Esophagus squamous epithelium (tissue), 5 donors: ENCODE measurements at regions not wholly inside any gene's neighbourhood (a gene's known extent, or its start where the extent isn't known, plus 50 kb on each side); places are given as distances from the start of the nearest gene placed in this dataset.
A peak's percentile ranks its signal among the peaks of the same experiment; 100 is the strongest.
"Not testable (repeated sequence)": the region's sequence is repeated elsewhere in the genome, so short reads cannot be mapped to it uniquely, and the experiment has no call there.

Source experiments
- DNase-seq: peaks from one replicate; lab custom pipeline; 2025; lab: John Stamatoyannopoulos, UW
- H3K27ac ChIP-seq, 4 donors: fragments of 200-600 bp; sonication (generic); one replicate each; pipeline ENCODE4 v1.5.1; 2016 to 2019; ENCODE audit warnings: mild to moderate bottlenecking in 1 of 4
- H3K27me3 ChIP-seq, 4 donors: fragments of 200-600 bp; sonication (generic); 1 replicate in 3 of 4; 2 replicates in 1 of 4; pipeline versions ENCODE4 v1.5.1 to v1.6.0; 2017 to 2021; ENCODE audit warnings: antibody characterized with exemption in 1 of 4
- H3K36me3 ChIP-seq, 3 donors: fragments of 200-600 bp; sonication (generic); one replicate each; pipeline ENCODE4 v1.5.1; 2016 to 2019
- H3K4me1 ChIP-seq, 3 donors: fragments of 200-600 bp; sonication (generic); one replicate each; pipeline ENCODE4 v1.5.1; 2017 to 2019
- H3K4me3 ChIP-seq, 4 donors: fragments of 200-600 bp; sonication (generic); 1 replicate in 3 of 4; 2 replicates in 1 of 4; pipeline ENCODE4 v1.5.1; 2016 to 2019; ENCODE audit warnings: mild to moderate bottlenecking in 2 of 4, moderate library complexity in 1 of 4
- H3K9me3 ChIP-seq, 3 donors: fragments of 200-600 bp; sonication (generic); one replicate each; pipeline ENCODE4 v1.5.1; 2016 to 2019
- POLR2A ChIP-seq, 4 donors: fragments of 450-650 bp; IDR thresholded peaks; one replicate each; pipeline ENCODE4 v1.6.1; 2017; ENCODE audit warnings: antibody characterized with exemption in 4 of 4, mild to moderate bottlenecking in 4 of 4, moderate library complexity in 3 of 4
- WGBS, 2 donors: methylation state at CpG; one replicate each; pipeline ENCODE4 v1.1.5; 2018; 5-methylcytosine and 5-hydroxymethylcytosine counted together
- intact Hi-C: fragments of 100-400 bp; cut with DNase I; formaldehyde crosslinking; loops from one replicate; pipeline ENCODE4 v1.15.0; 2022
- TF ChIP-seq, protein P1 (sequence below), 6 experiments: fragments of 450-650 bp in 4 of 6; fragments of 200-600 bp in 2 of 6; sonication (generic) in 2 of 6; IDR thresholded peaks; one replicate each; pipeline ENCODE4 v1.5.1; 2016 to 2019; ENCODE audit warnings: antibody characterized with exemption in 6 of 6, mild to moderate bottlenecking in 4 of 6, moderate library complexity in 4 of 6
- donor health status: DM: yes; HTN: yes; CAD: no.

GRCh38 chr16:65700596-65700995 is 578.7 kb upstream of the CDH11 start:
- Histone ChIP-seq H3K36me3 (no peaks in the 10 kb centered on the region), H3K4me1 (no peaks in the 10 kb centered on the region), H3K27ac (no peak overlapping the region), H3K4me3 (no peak overlapping the region), H3K9me3 (no peaks in the 10 kb centered on the region), H3K27me3 (no peaks in the 10 kb centered on the region)
- DNase-seq, result no peak
- intact Hi-C loops, result no loop called here
- WGBS, 2 donors, result 74 to 75% methylated on average over 2 of the region's 2 CpGs
- TF ChIP-seq, protein P1, sequence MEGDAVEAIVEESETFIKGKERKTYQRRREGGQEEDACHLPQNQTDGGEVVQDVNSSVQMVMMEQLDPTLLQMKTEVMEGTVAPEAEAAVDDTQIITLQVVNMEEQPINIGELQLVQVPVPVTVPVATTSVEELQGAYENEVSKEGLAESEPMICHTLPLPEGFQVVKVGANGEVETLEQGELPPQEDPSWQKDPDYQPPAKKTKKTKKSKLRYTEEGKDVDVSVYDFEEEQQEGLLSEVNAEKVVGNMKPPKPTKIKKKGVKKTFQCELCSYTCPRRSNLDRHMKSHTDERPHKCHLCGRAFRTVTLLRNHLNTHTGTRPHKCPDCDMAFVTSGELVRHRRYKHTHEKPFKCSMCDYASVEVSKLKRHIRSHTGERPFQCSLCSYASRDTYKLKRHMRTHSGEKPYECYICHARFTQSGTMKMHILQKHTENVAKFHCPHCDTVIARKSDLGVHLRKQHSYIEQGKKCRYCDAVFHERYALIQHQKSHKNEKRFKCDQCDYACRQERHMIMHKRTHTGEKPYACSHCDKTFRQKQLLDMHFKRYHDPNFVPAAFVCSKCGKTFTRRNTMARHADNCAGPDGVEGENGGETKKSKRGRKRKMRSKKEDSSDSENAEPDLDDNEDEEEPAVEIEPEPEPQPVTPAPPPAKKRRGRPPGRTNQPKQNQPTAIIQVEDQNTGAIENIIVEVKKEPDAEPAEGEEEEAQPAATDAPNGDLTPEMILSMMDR (IDR thresholded peaks at IDR 0.05), result no peak
- TF ChIP-seq POLR2A (IDR thresholded peaks at IDR 0.05), result no peak

DNA sequence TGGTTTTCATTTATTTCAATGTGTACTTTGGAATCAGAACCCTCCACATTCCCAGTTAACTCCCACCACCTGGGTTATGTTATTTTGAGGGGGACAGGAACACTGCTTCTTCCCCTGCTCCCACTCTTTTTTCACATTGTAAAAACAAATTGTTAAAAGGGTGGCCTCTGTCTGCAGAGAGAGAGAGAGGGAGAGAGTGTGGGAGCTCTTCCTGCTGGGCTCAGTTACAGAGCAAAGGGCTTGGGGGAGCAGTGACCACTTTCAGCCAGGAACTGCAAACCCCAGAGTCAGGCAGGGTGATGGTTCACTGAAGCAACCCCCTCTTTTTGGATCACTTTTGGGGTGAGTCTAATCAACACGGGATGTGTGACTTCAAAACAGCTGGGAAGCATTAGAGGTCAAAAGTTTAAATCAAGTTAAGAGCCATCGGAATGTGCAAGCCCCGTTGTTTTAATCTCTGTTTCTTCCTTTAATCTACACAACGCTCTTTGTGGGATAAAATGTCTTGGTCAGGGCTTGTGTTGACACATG is 577.0 kb upstream of the CDH11 start:
- Histone ChIP-seq H3K36me3 (no peaks in the 10 kb centered on the region), H3K9me3 (no peaks in the 10 kb centered on the region), H3K27ac (peak overlapping the region in 1 of 4 donors; percentile 0), H3K27me3 (no peaks in the 10 kb centered on the region), H3K4me3 (no peak overlapping the region), H3K4me1 (no peaks in the 10 kb centered on the region)
- no peak for DNase-seq
- TF ChIP-seq, protein P1 (IDR thresholded peaks at IDR 0.05), result no peak
- TF ChIP-seq POLR2A (IDR thresholded peaks at IDR 0.05), result no peak
- 23 to 36% methylated on average over 4 of the region's 4 CpGs for whole genome bisulfite sequencing, 2 donors
- intact Hi-C loops, result no loop called here

GRCh38 chr16:65697521-65697920 is 575.7 kb upstream of the CDH11 start:
- H3K4me3 ChIP-seq, result no peak overlapping the region
- TF ChIP-seq POLR2A (IDR thresholded peaks at IDR 0.05), result no peak
- TF ChIP-seq, protein P1 (IDR thresholded peaks at IDR 0.05), result no peak
- intact Hi-C loops, result no loop called here
- no peak for DNase-seq
- H3K27ac ChIP-seq, result no peak overlapping the region
- no peaks in the 10 kb centered on the region for H3K36me3 ChIP-seq
- H3K9me3 ChIP-seq, result no peaks in the 10 kb centered on the region
- 76 to 82% methylated on average over 4 to 5 of the region's 5 CpGs for WGBS, 2 donors
- no peaks in the 10 kb centered on the region for H3K4me1 ChIP-seq
- no peaks in the 10 kb centered on the region for H3K27me3 ChIP-seq

DNA sequence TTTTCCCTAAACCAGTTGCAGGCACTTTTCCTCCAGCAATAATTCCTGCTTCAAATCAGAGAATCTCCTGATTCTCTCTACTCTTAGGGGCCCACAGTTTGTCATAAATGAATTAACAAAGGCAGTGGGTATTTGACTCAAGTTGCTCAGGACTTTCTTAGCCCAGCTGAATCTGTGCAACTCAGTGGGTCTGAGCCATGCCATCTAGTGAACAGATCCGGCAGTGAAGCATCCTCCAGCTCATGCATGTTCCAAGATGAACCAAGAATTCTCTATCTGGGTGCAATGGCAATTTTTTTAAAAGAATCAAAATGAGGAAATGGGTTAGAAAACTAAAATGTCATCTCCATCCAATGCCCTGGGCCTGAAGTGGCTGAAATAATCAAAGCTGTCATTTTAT is 575.2 kb upstream of the CDH11 start:
- no peak overlapping the region for H3K27ac ChIP-seq
- no peak overlapping the region for H3K4me3 ChIP-seq
- no peak for DNase-seq
- intact Hi-C loops, result no loop called here
- no peaks in the 10 kb centered on the region for H3K9me3 ChIP-seq
- no peaks in the 10 kb centered on the region for H3K4me1 ChIP-seq
- no peaks in the 10 kb centered on the region for H3K36me3 ChIP-seq
- TF ChIP-seq, protein P1 (IDR thresholded peaks at IDR 0.05), result no peak
- no peak for TF ChIP-seq POLR2A (IDR thresholded peaks at IDR 0.05)
- no peaks in the 10 kb centered on the region for H3K27me3 ChIP-seq
- 80 to 82% methylated on average over 1 of the region's 1 CpG for WGBS, 2 donors

- intact Hi-C loops, H3K4me3 ChIP-seq: not testable (repeated sequence)
- whole genome bisulfite sequencing, 2 donors, result 78 to 90% methylated on average over 4 of the region's 4 CpGs
These were observed 570.0 kb upstream of the CDH11 start for GRCh38 chr16:65691846-65692245.

DNA sequence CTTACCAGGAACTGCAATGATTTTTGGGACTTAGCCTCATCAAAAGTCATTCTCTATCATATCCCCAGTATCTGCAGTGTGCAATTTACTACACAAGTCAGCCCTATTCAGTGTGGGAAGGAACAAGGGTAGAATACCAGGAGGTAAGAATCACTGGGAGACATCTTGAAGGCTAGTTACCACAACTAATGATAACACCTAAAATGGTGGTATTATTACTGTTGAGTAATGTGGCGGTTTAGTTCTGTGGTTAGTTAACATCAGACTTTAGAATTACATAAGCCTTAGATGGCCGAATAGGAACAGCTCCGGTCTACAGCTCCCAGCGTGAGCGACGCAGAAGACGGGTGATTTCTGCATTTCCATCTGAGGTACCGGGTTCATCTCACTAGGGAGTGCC is 567.9 kb upstream of the CDH11 start:
- Histone ChIP-seq H3K9me3 (no peaks in the 10 kb centered on the region), H3K36me3 (no peaks in the 10 kb centered on the region), H3K27me3 (no peaks in the 10 kb centered on the region), H3K4me3 (no peak overlapping the region), H3K27ac (no peak overlapping the region), H3K4me1 (no peaks in the 10 kb centered on the region)
- intact Hi-C loops, result no loop called here
- TF ChIP-seq, protein P1 (IDR thresholded peaks at IDR 0.05), result no peak
- no peak for TF ChIP-seq POLR2A (IDR thresholded peaks at IDR 0.05)
- 96 to 100% methylated on average over 1 to 8 of the region's 8 CpGs for WGBS, 2 donors
- DNase-seq, result no peak

More at GRCh38 chr16:65691846-65692245, 570.0 kb upstream of the CDH11 start:
- not testable (repeated sequence) for DNase-seq, H3K9me3 ChIP-seq, H3K4me1 ChIP-seq, H3K27ac ChIP-seq, H3K27me3 ChIP-seq, H3K36me3 ChIP-seq
